HG03565 (cell line): ENCODE measurements at regions not wholly inside any gene's neighbourhood (a gene's known extent, or its start where the extent isn't known, plus 50 kb on each side); places are given as distances from the start of the nearest gene placed in this dataset.

Source experiments
- ATAC-seq: cut with Tn5 transposase; IDR thresholded peaks from one replicate; pipeline ENCODE4 v1.9.1; 2021; ENCODE audit warnings: mild to moderate bottlenecking, moderate library complexity; ENCODE audit not compliant: unreplicated experiment

- ATAC-seq = no peak
Observed at GRCh38 chr22:47446821-47447810, 684.7 kb downstream of the TBC1D22A start.

- no peak for ATAC-seq
Observed at GRCh38 chr22:47446331-47446730, 683.9 kb downstream of the TBC1D22A start.

GRCh38 chr22:47445716-47446290, 683.4 kb downstream of the TBC1D22A start:
- no peak for ATAC-seq

GRCh38 chr22:47445212-47445611, 682.8 kb downstream of the TBC1D22A start:
- no peak for ATAC-seq

- ATAC-seq = no peak
Observed at GRCh38 chr22:47444746-47445065, 682.3 kb downstream of the TBC1D22A start.

GRCh38 chr22:47443836-47444745, 681.6 kb downstream of the TBC1D22A start:
- no peak for ATAC-seq

GRCh38 chr22:47442821-47443220, 680.4 kb downstream of the TBC1D22A start:
- no peak for ATAC-seq

- no peak for ATAC-seq
Observed at GRCh38 chr22:47439643-47440265, 677.3 kb downstream of the TBC1D22A start.

- ATAC-seq = no peak
Observed at GRCh38 chr22:47437636-47438035, 675.2 kb downstream of the TBC1D22A start.

GRCh38 chr22:47437110-47437509, 674.7 kb downstream of the TBC1D22A start:
- no peak for ATAC-seq

GRCh38 chr22:47435826-47436225, 673.4 kb downstream of the TBC1D22A start:
- ATAC-seq = no peak

- ATAC-seq = no peak
Observed at GRCh38 chr22:47435204-47435487, 672.7 kb downstream of the TBC1D22A start.

- no peak for ATAC-seq
Observed at GRCh38 chr22:47434336-47435203, 672.1 kb downstream of the TBC1D22A start.

GRCh38 chr22:47433627-47434026, 671.2 kb downstream of the TBC1D22A start:
- no peak for ATAC-seq

- ATAC-seq = no peak
Observed at GRCh38 chr22:47432683-47433082, 670.2 kb downstream of the TBC1D22A start.

GRCh38 chr22:47423861-47424820, 661.7 kb downstream of the TBC1D22A start:
- ATAC-seq = no peak

GRCh38 chr22:47423266-47423665, 660.8 kb downstream of the TBC1D22A start:
- no peak for ATAC-seq

- ATAC-seq = no peak
Observed at GRCh38 chr22:47422736-47423135, 660.3 kb downstream of the TBC1D22A start.

- no peak for ATAC-seq
Observed at GRCh38 chr22:47421846-47422245, 659.4 kb downstream of the TBC1D22A start.
